Stimulated activated CD8-positive, alpha-beta memory T cell treated with anti-CD3 and anti-CD28 coated beads, Interleukin-4, amount 100 ng/mL, for 48 hours (primary cell): ENCODE measurements at regions not wholly inside any gene's neighbourhood (a gene's known extent, or its start where the extent isn't known, plus 50 kb on each side); places are given as distances from the start of the nearest gene placed in this dataset.
"Not testable (repeated sequence)": the region's sequence is repeated elsewhere in the genome, so short reads cannot be mapped to it uniquely, and the experiment has no call there.

Source experiments
- DNase-seq: peaks from one replicate; pipeline ENCODE4 v3.0.0-alpha.2; 2020

- DNase-seq = no peak
These were observed 615.2 kb downstream of the TRIML1 start for GRCh38 chr4:188754372-188755002.

GRCh38 chr4:188767496-188767895, 628.3 kb downstream of the TRIML1 start:
- no peak for DNase-seq

GRCh38 chr4:188778905-188779304, 639.7 kb downstream of the TRIML1 start:
- no peak for DNase-seq

GRCh38 chr4:188779581-188779980, 640.3 kb downstream of the TRIML1 start:
- no peak for DNase-seq

- DNase-seq = no peak
These were observed 640.8 kb downstream of the TRIML1 start for GRCh38 chr4:188780028-188780427.

GRCh38 chr4:188780686-188781085, 641.4 kb downstream of the TRIML1 start:
- no peak for DNase-seq

GRCh38 chr4:188781655-188782054, 642.4 kb downstream of the TRIML1 start:
- DNase-seq = no peak

GRCh38 chr4:188783175-188783574, 643.9 kb downstream of the TRIML1 start:
- no peak for DNase-seq

- no peak for DNase-seq
These were observed 644.4 kb downstream of the TRIML1 start for GRCh38 chr4:188783606-188784160.

- not testable (repeated sequence) for DNase-seq
These were observed 657.4 kb downstream of the TRIML1 start for GRCh38 chr4:188796600-188796999.

GRCh38 chr4:188797011-188797410, 657.8 kb downstream of the TRIML1 start:
- DNase-seq = not testable (repeated sequence)

GRCh38 chr4:188804861-188805260, 665.6 kb downstream of the TRIML1 start:
- DNase-seq = no peak

GRCh38 chr4:188811121-188811520, 671.9 kb downstream of the TRIML1 start:
- no peak for DNase-seq

GRCh38 chr4:188812644-188813043, 673.4 kb downstream of the TRIML1 start:
- DNase-seq = no peak

GRCh38 chr4:188818300-188818699, 679.1 kb downstream of the TRIML1 start:
- DNase-seq = no peak

GRCh38 chr4:188819233-188819632, 680.0 kb downstream of the TRIML1 start:
- no peak for DNase-seq

- DNase-seq = no peak
These were observed 682.3 kb downstream of the TRIML1 start for GRCh38 chr4:188821500-188821899.

- DNase-seq = no peak
These were observed 683.5 kb downstream of the TRIML1 start for GRCh38 chr4:188822698-188823097.

GRCh38 chr4:188824553-188824952, 685.3 kb downstream of the TRIML1 start:
- DNase-seq = no peak

- DNase-seq = no peak
These were observed 687.2 kb downstream of the TRIML1 start for GRCh38 chr4:188826393-188826792.

- DNase-seq = no peak
These were observed 700.5 kb downstream of the TRIML1 start for GRCh38 chr4:188839704-188840103.

GRCh38 chr4:188841523-188841922, 702.3 kb downstream of the TRIML1 start:
- no peak for DNase-seq

GRCh38 chr4:188854436-188854835, 715.2 kb downstream of the TRIML1 start:
- DNase-seq = no peak

- no peak for DNase-seq
These were observed 719.5 kb downstream of the TRIML1 start for GRCh38 chr4:188858696-188859095.

- DNase-seq = no peak
These were observed 725.5 kb downstream of the TRIML1 start for GRCh38 chr4:188864741-188865140.
